ENCODE measurements at regions not wholly inside any gene's neighbourhood (a gene's known extent, or its start where the extent isn't known, plus 50 kb on each side); places are given as distances from the start of the nearest gene placed in this dataset.

DNA sequence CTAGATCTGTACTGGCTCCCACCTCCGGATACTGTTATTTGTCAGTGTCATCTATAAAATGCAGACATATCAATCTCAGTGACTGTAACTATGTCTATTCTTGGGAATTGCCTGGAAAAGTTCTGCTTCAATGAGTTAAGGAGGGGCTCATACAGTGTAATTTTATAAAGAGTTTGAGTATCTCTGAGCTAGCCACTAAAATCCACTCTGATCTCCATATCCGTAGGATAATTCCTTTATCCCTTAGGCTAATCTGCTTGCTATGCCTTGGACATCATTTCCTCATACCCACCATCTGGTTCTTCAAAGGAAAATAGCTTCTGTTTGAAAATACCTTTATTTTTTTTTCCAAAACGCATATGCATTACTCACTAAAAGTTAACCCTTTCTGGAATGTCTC lies 863.2 kb downstream of the SUCLG1 start:
- TF ChIP-seq GATA2 (IDR thresholded peaks at IDR 0.05; ENCODE audit: low read depth, low read length) (no peak), GATA3 (IDR thresholded peaks at IDR 0.05; ENCODE audit: low read depth, low read length) (no peak)

Data from SH-SY5Y (cell line).